Breast epithelium (tissue), 3 donors: ENCODE measurements at regions not wholly inside any gene's neighbourhood (a gene's known extent, or its start where the extent isn't known, plus 50 kb on each side); places are given as distances from the start of the nearest gene placed in this dataset.

Source experiments
- CTCF ChIP-seq, 3 donors: fragments of 450-650 bp; IDR thresholded peaks; one replicate each; pipeline ENCODE4 v1.5.1; 2016 to 2017; ENCODE audit warnings: antibody characterized with exemption in 3 of 3, mild to moderate bottlenecking in 3 of 3, moderate library complexity in 3 of 3
- POLR2A ChIP-seq: fragments of 450-650 bp; IDR thresholded peaks from one replicate; pipeline ENCODE4 v1.6.1; 2016; ENCODE audit warnings: antibody characterized with exemption, mild to moderate bottlenecking, moderate library complexity
- POLR2AphosphoS5 ChIP-seq, 3 donors: sonication (generic); formaldehyde crosslinking; IDR thresholded peaks; one replicate each; pipeline ENCODE4 v1.6.1; 2017; ENCODE audit warnings: antibody characterized with exemption in 3 of 3

- no peak for TF ChIP-seq CTCF (IDR thresholded peaks at IDR 0.05)
- no peak for TF ChIP-seq POLR2A
- TF ChIP-seq POLR2AphosphoS5 (IDR thresholded peaks at IDR 0.05), result no peak
These were observed 311.7 kb downstream of the SATB1 start for GRCh38 chr3:18113417-18113816.
